ENCODE measurements at regions not wholly inside any gene's neighbourhood (a gene's known extent, or its start where the extent isn't known, plus 50 kb on each side); places are given as distances from the start of the nearest gene placed in this dataset.

DNA sequence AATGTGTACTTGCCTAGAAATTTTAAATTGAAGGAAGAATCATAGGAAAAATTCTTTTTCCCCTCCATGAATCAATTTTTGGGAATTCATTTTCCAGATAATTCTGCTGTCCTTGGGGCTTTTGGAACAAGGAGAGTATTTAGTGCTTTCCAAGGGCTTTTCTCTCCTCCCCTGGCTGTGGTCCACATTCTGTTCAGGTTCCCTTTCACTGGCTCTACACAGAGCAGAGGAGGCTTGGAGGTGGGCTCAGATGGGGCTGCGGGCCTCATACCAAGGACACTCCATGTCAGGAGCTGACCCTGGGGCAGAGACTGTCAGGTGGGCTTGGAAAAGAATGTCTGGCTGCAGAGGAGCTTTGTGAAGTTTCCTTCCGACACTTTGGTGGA is 128.1 kb downstream of the GADD45G start:
- no peak overlapping the region for H3K4me3 ChIP-seq (replicated peaks in 1 of 3; ENCODE audit: low read depth in 2 of 3, low read length in 3 of 3)
- Mint-ChIP-seq H3K27me3 (ENCODE audit: low read depth in 3 of 3) (peaks cover 0 to 3% (median 3%) of the 10 kb centered on the region in 3 donors), H3K27ac (no peak overlapping the region), H3K4me3 (no peak overlapping the region), H3K4me1 (peaks cover 20% of the 10 kb centered on the region), H3K9me3 (no peaks in the 10 kb centered on the region), H3K36me3 (no peaks in the 10 kb centered on the region)
- intact Hi-C loops (cut with micrococcal nuclease) = no loop called here
- 100% methylated on average over 1 of the region's 2 CpGs for WGBS (ENCODE audit: insufficient coverage)
- no peaks in the 10 kb centered on the region for H3K79me2 ChIP-seq (ENCODE audit: insufficient read depth, low read length)
- H3K27ac ChIP-seq (ENCODE audit: low read depth in 1 of 2, low read length in 2 of 2) = no peak overlapping the region
- H3K9me3 ChIP-seq (replicated peaks in 1 of 2; ENCODE audit: control insufficient read depth in 1 of 2, insufficient read depth in 1 of 2, low read length in 2 of 2) = no peaks in the 10 kb centered on the region
- no peaks in the 10 kb centered on the region for H4K20me1 ChIP-seq (ENCODE audit: insufficient read depth, low read length)
- H2AFZ ChIP-seq (ENCODE audit: insufficient read depth, low read depth, low read length, poor library complexity, severe bottlenecking) = no peak overlapping the region
- H3K36me3 ChIP-seq (replicated peaks in 1 of 2; ENCODE audit: control insufficient read depth in 1 of 2, insufficient read depth in 2 of 2, low read length in 2 of 2) = no peaks in the 10 kb centered on the region
- H3K4me1 ChIP-seq (ENCODE audit: control insufficient read depth in 1 of 2, insufficient read depth in 2 of 2, low read length in 2 of 2) = peaks cover 28 to 42% of the 10 kb centered on the region in 2 donors
- H3K4me2 ChIP-seq (replicated peaks; ENCODE audit: extremely low read depth, low read length, poor library complexity, severe bottlenecking) = no peak overlapping the region
- TF ChIP-seq CTCF (IDR thresholded peaks at IDR 0.05) = no peak
- no peak overlapping the region for H3K9ac ChIP-seq (ENCODE audit: insufficient read depth, low read length, poor library complexity, severe bottlenecking)
- no peaks in the 10 kb centered on the region for H3K27me3 ChIP-seq (ENCODE audit: control insufficient read depth in 2 of 2, insufficient read depth in 2 of 2, low read length in 2 of 2)
- DNase-seq = no peak

DNA sequence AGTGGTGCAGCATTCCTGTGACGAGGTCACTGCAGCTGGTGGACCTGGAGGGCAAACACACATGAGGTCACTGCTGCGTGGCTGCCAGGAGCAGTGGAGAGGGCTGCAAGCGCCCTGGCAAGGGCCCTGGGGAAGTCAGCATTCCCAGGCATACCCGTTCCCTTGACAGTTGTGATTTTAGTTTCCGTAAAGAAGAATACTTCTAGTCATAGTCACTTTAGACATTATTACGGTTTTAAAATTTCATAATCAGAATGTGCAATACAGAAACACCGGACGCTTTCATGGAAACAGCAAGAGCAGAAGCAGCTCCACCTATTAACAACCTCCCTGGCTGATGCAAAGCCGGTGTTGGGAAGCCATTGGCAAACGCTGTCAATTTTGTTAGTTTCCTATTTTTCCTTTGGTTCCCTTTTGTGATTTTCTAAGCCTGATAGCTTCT is 129.8 kb downstream of the GADD45G start:
- 43% methylated on average over 8 of the region's 10 CpGs for WGBS (ENCODE audit: insufficient coverage)
- Histone ChIP-seq H4K20me1 (ENCODE audit: insufficient read depth, low read length) (no peaks in the 10 kb centered on the region), H3K9ac (ENCODE audit: insufficient read depth, low read length, poor library complexity, severe bottlenecking) (no peak overlapping the region), H3K4me3 (replicated peaks in 1 of 3; ENCODE audit: low read depth in 2 of 3, low read length in 3 of 3) (peak overlapping the region in 1 of 3 experiments; percentile 16), H3K27ac (ENCODE audit: low read depth in 1 of 2, low read length in 2 of 2) (no peak overlapping the region), H3K4me1 (ENCODE audit: control insufficient read depth in 1 of 2, insufficient read depth in 2 of 2, low read length in 2 of 2) (peaks cover 33 to 47% of the 10 kb centered on the region in 2 donors), H2AFZ (ENCODE audit: insufficient read depth, low read depth, low read length, poor library complexity, severe bottlenecking) (no peak overlapping the region), H3K4me2 (replicated peaks; ENCODE audit: extremely low read depth, low read length, poor library complexity, severe bottlenecking) (peak overlapping the region; percentile 22), H3K9me3 (replicated peaks in 1 of 2; ENCODE audit: control insufficient read depth in 1 of 2, insufficient read depth in 1 of 2, low read length in 2 of 2) (no peaks in the 10 kb centered on the region), H3K27me3 (ENCODE audit: control insufficient read depth in 2 of 2, insufficient read depth in 2 of 2, low read length in 2 of 2) (no peaks in the 10 kb centered on the region), H3K36me3 (replicated peaks in 1 of 2; ENCODE audit: control insufficient read depth in 1 of 2, insufficient read depth in 2 of 2, low read length in 2 of 2) (no peaks in the 10 kb centered on the region), H3K79me2 (ENCODE audit: insufficient read depth, low read length) (no peaks in the 10 kb centered on the region)
- Mint-ChIP-seq H3K4me1 (peaks cover 29% of the 10 kb centered on the region), H3K27me3 (ENCODE audit: low read depth in 3 of 3) (peaks cover 0 to 3% (median 2%) of the 10 kb centered on the region in 3 donors), H3K27ac (peak overlapping the region in 4 of 7 donors; percentile 11 to 81 (median 58)), H3K9me3 (no peaks in the 10 kb centered on the region), H3K4me3 (peak overlapping the region in 1 of 2 donors; percentile 70), H3K36me3 (no peaks in the 10 kb centered on the region)
- peak; percentile 18 to 44 (median 26) for DNase-seq
- no peak for TF ChIP-seq CTCF (IDR thresholded peaks at IDR 0.05)
- intact Hi-C loops (cut with micrococcal nuclease) = no loop called here
